NCI-H446 treated with DMSO at 0.1 percent for 48 hours (cell line): ENCODE measurements at regions not wholly inside any gene's neighbourhood (a gene's known extent, or its start where the extent isn't known, plus 50 kb on each side); places are given as distances from the start of the nearest gene placed in this dataset.

Source experiments
- DNase-seq: peaks from one replicate; lab custom pipeline; 2025; lab: John Stamatoyannopoulos, UW

GRCh38 chr1:199746666-199747384, 280.7 kb upstream of the NR5A2 start:
- no peak for DNase-seq

- no peak for DNase-seq
Observed at GRCh38 chr1:199747984-199748383, 279.5 kb upstream of the NR5A2 start.

- no peak for DNase-seq
Observed at GRCh38 chr1:199751506-199751905, 276.0 kb upstream of the NR5A2 start.

GRCh38 chr1:199751962-199752687, 275.4 kb upstream of the NR5A2 start:
- DNase-seq, result no peak

GRCh38 chr1:199752688-199753027, 274.9 kb upstream of the NR5A2 start:
- DNase-seq, result no peak

GRCh38 chr1:199753513-199753912, 274.0 kb upstream of the NR5A2 start:
- DNase-seq, result no peak

GRCh38 chr1:199756066-199756465, 271.4 kb upstream of the NR5A2 start:
- DNase-seq, result no peak

- DNase-seq, result no peak
Observed at GRCh38 chr1:199758626-199759255, 268.8 kb upstream of the NR5A2 start.

- no peak for DNase-seq
Observed at GRCh38 chr1:199759268-199759730, 268.2 kb upstream of the NR5A2 start.

GRCh38 chr1:199762572-199762971, 264.9 kb upstream of the NR5A2 start:
- DNase-seq, result no peak

GRCh38 chr1:199766218-199766792, 261.2 kb upstream of the NR5A2 start:
- no peak for DNase-seq

GRCh38 chr1:199767700-199768099, 259.8 kb upstream of the NR5A2 start:
- DNase-seq, result no peak

- no peak for DNase-seq
Observed at GRCh38 chr1:199774433-199775089, 252.9 kb upstream of the NR5A2 start.

GRCh38 chr1:199776768-199777497, 250.6 kb upstream of the NR5A2 start:
- DNase-seq, result no peak

GRCh38 chr1:199778324-199778955, 249.1 kb upstream of the NR5A2 start:
- DNase-seq, result no peak

GRCh38 chr1:199780091-199780490, 247.4 kb upstream of the NR5A2 start:
- no peak for DNase-seq

GRCh38 chr1:199780948-199781670, 246.4 kb upstream of the NR5A2 start:
- DNase-seq, result no peak

- DNase-seq, result no peak
Observed at GRCh38 chr1:199784138-199784895, 243.2 kb upstream of the NR5A2 start.

GRCh38 chr1:199786695-199787094, 240.8 kb upstream of the NR5A2 start:
- DNase-seq, result no peak

GRCh38 chr1:199789141-199789540, 238.4 kb upstream of the NR5A2 start:
- no peak for DNase-seq
